ENCODE measurements at regions not wholly inside any gene's neighbourhood (a gene's known extent, or its start where the extent isn't known, plus 50 kb on each side); places are given as distances from the start of the nearest gene placed in this dataset.
A peak's percentile ranks its signal among the peaks of the same experiment; 100 is the strongest.

DNA sequence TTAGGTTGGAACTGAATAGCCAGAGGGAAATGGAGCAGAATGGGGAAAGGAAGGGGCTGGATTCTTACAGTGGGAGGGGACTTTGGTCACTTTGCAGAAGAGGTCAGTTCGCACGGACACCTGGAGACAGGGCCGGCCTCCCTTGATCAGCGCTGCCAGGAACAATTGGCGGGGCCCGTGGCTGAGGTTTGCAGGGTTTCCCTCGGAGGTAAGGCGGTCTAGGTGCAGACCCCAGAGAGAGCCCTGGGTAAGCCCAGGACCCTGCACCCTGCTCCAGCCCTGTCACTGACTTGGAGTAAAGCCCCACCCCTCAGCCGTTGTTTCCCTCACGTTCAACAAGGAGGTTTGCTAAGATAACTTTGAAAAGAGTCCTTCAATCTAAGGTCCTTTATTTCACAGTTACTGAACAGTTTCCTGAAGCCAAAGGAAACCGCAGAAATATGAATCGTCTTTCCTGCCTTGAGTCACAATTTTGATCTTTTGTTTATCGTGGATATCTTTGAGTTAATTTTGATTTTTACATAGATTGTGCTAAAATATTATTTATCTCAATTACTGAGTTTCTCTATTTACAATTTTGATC lies 231.4 kb upstream of the RTL1 start:
- H3K4me1 Mint-ChIP-seq = no peaks in the 10 kb centered on the region
- H3K27ac Mint-ChIP-seq = no peak overlapping the region
- H3K36me3 Mint-ChIP-seq = no peaks in the 10 kb centered on the region
- H3K9me3 Mint-ChIP-seq = no peaks in the 10 kb centered on the region
- H3K4me3 Mint-ChIP-seq = no peak overlapping the region
- DNase-seq (ENCODE audit: low spot score in 2 of 2) (no peak), ATAC-seq (no peak)

DNA sequence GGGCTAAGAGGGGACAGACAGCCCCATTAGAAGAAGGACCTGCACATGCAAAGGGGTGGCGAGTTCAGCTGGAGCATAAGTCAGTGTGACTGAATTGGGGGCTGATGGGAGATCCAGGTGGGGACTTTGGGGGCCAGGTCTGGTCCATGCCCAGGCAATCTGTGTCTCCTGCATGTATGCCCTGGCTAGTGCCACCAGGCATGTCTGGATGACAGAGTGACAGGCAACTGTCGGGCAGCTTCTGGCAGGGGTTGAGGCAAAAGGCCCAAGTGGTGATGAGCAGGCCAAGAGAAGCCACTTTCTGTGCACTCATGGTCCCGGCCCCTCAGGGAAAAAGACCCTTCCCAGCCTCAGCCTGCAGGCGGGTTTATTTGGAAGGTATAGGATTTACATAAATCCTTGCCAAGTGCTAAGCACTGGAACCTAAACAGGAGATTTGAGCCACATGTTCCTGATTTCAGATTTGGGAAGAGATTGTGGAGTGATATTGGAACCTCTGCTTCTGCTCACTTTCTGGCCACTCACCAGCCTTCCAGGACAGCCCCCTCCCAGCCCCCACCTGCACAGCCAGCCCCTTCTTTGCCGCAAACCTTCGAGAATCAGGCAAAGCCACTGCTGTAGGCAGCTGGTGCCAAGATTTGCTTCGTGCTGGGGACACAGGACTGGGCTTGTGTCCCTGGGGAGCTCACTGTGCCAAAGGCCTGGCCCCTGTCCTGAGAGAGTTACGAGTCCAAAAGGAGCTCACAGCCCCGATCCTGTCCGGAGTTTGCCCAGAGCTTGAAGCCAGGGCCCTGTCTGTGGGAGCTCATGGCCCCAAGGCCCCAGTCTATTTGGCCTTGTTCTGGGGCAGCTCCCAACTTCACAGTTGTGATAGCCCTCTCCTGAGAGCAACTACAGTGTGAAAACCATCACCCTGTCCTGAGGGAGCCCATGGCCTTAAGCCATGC lies 232.5 kb upstream of the RTL1 start:
- Mint-ChIP-seq H3K27ac (no peak overlapping the region), H3K36me3 (no peaks in the 10 kb centered on the region), H3K9me3 (no peaks in the 10 kb centered on the region), H3K4me1 (no peaks in the 10 kb centered on the region), H3K4me3 (no peak overlapping the region)
- ATAC-seq (no peak), DNase-seq (ENCODE audit: low spot score in 2 of 2) (no peak)

DNA sequence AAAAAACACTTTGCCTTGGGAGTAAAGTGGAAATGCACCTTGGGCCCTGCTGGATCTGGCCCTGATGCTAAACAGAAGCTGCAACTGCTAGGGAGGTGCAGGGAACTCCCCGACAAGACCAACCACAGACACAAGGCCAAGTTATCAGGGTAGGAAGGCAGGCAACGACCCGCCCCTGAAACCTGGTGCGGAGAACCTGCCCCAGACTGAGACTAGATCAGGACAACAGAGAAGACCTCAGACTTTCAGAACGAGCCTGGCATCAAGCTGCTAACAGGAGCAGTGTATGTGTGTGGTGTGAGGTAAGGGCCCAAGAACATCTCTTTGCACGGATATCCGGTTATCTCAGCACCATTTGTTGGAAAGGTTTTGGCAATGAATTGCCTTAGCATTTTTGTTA lies 233.7 kb upstream of the RTL1 start:
- Mint-ChIP-seq H3K9me3 (peaks cover 5% of the 10 kb centered on the region), H3K4me3 (no peak overlapping the region), H3K36me3 (no peaks in the 10 kb centered on the region), H3K4me1 (no peaks in the 10 kb centered on the region), H3K27ac (no peak overlapping the region)
- DNase-seq (ENCODE audit: low spot score in 2 of 2) (no peak), ATAC-seq (no peak)

DNA sequence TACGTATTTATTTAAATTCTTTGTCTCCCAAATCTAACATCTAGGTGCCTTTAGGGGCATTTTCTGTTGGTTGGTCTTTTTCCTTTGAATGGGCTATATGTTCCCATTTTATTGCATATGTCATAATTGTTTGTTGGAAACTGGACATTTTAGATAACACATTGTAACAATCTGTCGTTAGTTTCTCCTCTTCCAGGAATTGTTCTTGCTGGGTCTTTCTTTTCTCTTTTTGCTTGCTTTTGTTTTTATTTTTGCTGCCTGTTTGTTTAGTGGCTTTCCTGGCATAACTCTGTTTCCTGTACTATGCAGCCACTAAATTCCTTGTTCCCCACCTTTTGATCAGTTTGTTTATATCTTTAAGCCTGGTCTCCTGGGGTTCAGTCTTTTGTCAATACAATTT lies 244.3 kb upstream of the RTL1 start:
- no peak overlapping the region for H3K27ac Mint-ChIP-seq
- no peak overlapping the region for H3K4me3 Mint-ChIP-seq
- ATAC-seq (no peak), DNase-seq (ENCODE audit: low spot score in 2 of 2) (no peak)
- no peaks in the 10 kb centered on the region for H3K36me3 Mint-ChIP-seq
- H3K4me1 Mint-ChIP-seq = no peaks in the 10 kb centered on the region
- peaks cover 12% of the 10 kb centered on the region for H3K9me3 Mint-ChIP-seq

DNA sequence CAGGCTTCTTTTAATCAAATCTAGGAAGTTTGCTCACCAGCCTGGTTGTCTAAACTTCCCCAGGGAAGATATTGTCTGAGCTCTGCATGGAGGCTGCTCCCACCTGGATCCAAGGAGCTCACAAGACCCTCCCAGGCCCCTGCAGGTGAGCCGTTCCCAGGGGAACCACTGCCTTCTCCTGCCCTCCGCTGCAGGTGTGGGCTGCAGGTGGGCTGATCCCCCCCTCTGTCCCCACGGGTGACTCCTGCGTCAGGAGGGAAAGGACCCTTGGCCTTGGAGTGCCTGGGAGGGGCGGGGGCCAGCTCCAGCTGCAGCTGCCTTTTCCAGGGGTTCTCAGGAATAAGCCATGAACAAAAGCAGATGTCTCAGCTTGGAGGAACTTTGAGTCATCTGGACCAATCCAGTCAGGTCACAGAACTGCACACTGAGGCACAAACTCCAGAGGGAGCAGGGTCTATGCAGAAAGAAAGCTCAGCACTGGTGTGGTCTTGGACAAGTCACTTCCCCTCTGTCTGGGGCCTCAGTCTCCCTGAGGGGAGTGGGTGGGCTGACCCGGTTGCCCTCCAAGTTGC lies 246.6 kb upstream of the RTL1 start:
- Mint-ChIP-seq H3K36me3 (no peaks in the 10 kb centered on the region), H3K9me3 (peaks cover 12% of the 10 kb centered on the region), H3K4me3 (no peak overlapping the region), H3K27ac (no peak overlapping the region), H3K4me1 (no peaks in the 10 kb centered on the region)
- ATAC-seq (no peak), DNase-seq (ENCODE audit: low spot score in 2 of 2) (no peak)

DNA sequence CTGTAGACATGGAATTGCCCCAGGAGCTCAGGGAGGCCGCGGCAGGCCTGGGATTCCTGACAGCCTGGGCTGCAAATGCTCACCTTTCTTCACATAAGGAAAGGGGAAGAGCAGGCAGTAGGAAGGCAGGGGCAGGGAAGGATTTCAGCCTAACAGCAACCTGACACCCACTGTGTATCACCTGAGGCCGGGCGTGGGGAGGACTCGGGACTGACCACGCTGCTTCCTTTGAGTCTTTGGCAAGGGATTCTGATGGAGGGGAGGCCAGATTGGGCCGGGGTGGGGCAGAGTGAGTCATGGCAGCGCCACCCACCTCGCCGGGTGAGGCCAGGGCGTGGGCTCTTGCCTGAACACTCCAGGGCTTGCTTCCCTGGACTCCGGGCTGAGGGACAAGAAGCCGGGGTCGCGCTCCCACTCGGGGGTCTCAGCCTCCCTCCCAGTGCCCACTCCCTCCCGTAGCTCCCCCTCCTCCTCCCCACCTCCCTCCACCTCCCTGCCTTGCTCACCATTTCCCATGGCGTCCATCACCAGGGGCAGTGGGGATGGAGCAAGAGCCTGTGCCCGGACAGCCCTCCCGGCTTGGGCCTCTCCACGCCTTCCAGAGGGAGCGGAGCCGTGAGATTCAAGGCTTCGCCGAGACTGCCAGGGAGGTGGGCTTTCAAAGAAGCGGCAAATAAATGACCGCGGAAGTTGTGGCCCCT lies 247.9 kb upstream of the RTL1 start:
- ATAC-seq = peak; percentile 21
- H3K4me1 Mint-ChIP-seq = no peaks in the 10 kb centered on the region
- no peaks in the 10 kb centered on the region for H3K36me3 Mint-ChIP-seq
- H3K27ac Mint-ChIP-seq = no peak overlapping the region
- DNase-seq (ENCODE audit: low spot score in 2 of 2) = no peak
- H3K9me3 Mint-ChIP-seq = peaks cover 8% of the 10 kb centered on the region
- no peak overlapping the region for H3K4me3 Mint-ChIP-seq

DNA sequence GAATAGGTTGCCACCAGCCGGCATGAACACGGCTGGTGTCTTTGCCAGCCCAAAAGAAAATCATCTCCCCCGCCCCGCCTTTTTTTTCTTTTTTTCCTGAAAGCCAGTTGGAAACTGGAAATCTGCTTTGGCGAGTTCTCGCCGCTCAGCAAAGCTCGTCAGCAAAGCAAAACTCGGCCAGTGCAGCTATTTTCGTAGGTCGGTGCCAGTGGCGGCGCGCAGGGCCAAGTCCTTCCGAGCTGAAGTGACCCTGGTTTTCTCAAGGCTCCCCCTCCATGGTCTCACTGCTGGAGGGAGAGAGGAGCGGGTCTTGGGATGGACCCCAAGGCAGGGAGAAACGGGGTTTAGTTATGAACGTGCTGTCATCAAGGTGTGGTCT lies 248.4 kb upstream of the RTL1 start:
- no peak for DNase-seq (ENCODE audit: low spot score in 2 of 2)
- ATAC-seq = no peak
- Mint-ChIP-seq H3K4me3 (no peak overlapping the region), H3K36me3 (no peaks in the 10 kb centered on the region), H3K4me1 (no peaks in the 10 kb centered on the region), H3K9me3 (peaks cover 8% of the 10 kb centered on the region), H3K27ac (no peak overlapping the region)

DNA sequence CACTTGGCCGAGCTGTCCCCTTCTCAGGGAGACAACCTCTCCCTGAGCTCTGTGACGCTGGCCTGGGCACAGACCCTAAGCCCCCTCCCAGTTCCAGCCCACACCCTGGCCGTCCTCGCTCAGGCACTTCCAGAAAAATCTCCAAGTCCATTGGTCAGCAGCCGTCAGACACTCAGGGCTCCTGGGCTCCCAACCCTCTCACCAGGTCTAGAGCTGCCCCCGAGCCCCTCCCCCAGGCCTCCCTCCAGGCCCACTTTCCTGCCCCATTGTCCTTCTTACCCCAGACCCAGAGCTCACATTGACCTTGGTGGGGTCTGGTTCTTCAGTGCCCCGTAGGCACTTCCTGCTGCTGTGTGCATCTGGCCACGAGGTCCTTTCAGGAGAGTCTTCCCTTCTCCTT lies 249.3 kb upstream of the RTL1 start:
- DNase-seq (ENCODE audit: low spot score in 2 of 2) (no peak), ATAC-seq (no peak)
- no peaks in the 10 kb centered on the region for H3K36me3 Mint-ChIP-seq
- no peaks in the 10 kb centered on the region for H3K4me1 Mint-ChIP-seq
- no peak overlapping the region for H3K27ac Mint-ChIP-seq
- H3K4me3 Mint-ChIP-seq = no peak overlapping the region
- peaks cover 4% of the 10 kb centered on the region for H3K9me3 Mint-ChIP-seq

DNA sequence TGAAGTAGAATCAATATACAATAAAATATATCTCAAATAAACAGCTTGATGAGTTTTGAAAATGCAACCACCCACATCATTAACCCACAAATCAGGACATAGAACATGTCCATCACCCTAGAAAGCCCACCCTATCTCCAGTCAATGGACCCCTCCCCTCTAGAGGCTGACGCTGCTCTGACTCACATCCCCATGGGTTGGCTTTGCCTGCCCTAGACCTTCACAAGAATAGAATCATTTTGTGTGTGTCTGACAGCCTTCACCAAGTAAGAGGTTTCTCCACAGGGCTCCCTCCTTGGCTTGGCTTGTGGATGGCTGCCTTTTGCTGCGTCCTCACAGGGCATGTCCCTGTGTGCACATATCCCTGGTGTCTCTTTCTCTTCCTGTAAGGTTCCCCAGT lies 250.2 kb upstream of the RTL1 start:
- no peak for DNase-seq (ENCODE audit: low spot score in 2 of 2)
- Mint-ChIP-seq H3K9me3 (no peaks in the 10 kb centered on the region), H3K4me3 (no peak overlapping the region), H3K4me1 (no peaks in the 10 kb centered on the region), H3K27ac (no peak overlapping the region), H3K36me3 (no peaks in the 10 kb centered on the region)
- ATAC-seq = no peak

DNA sequence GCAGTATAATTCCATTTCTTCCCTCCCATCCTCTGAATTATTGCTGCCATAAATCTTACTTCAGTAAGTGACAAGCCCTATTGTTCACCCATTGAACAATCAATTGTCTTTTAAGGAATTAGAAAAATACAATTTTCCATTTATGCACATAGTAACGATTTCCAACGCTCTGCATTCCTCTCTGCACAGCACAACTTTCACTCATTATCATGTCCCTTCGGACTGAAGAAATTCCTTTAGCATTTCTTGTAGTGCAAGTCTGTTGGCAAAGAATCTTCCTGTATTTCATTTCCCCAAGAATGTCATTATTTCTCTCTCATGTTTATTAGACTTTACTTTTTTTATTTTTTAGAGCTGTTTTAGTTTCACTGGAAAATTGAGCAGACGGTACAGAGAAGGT lies 252.1 kb upstream of the RTL1 start:
- no peaks in the 10 kb centered on the region for H3K36me3 Mint-ChIP-seq
- no peaks in the 10 kb centered on the region for H3K4me1 Mint-ChIP-seq
- no peak for ATAC-seq
- no peaks in the 10 kb centered on the region for H3K9me3 Mint-ChIP-seq
- no peak overlapping the region for H3K27ac Mint-ChIP-seq
- H3K4me3 Mint-ChIP-seq = no peak overlapping the region
- no peak for DNase-seq (ENCODE audit: low spot score in 2 of 2)

DNA sequence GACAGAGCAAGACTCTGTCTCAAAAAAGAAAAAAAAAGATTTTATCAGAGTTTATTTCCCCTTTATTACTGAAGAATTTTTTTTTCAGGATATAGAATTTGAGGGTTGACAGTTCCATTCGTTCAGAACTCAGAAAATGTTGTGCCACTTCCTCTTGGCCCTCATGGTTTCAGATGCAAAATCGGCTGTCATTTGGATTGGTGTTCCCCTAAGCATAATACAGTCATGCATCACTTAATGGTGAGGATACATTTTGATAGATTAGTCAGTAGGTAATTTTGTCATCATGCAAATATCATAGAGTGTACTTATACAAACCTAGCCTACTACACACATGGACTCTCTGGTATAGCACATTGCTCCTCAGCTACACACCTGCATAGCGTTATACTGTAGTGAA lies 263.9 kb upstream of the RTL1 start:
- Mint-ChIP-seq H3K9me3 (peaks cover 14% of the 10 kb centered on the region), H3K4me3 (no peak overlapping the region)

DNA sequence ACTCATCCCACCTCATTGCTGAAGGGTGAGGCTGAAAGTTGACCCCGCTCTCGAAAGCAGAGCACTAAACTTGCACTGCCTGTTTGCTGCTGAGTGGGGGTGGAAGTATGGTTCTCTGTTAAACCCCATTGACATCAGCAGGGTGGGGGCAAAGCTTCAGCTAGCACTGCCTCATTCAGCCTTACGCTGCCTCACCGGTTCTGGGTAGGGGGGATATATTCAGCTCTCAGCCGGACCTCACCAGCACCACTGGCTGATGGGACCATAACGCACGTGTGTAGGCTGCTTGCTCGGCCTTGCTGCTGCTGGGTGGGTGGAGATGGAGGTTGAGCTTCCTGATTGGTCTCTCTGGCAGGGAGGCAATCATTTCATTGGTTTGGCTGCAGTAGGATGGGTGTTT lies 265.7 kb upstream of the RTL1 start:
- H3K27ac Mint-ChIP-seq = no peak overlapping the region
- no peak overlapping the region for H3K4me3 Mint-ChIP-seq
- no peaks in the 10 kb centered on the region for H3K4me1 Mint-ChIP-seq
- peaks cover 14% of the 10 kb centered on the region for H3K9me3 Mint-ChIP-seq
- peak in 1 of 2 donors; percentile 18 for DNase-seq (ENCODE audit: low spot score in 2 of 2)
- no peaks in the 10 kb centered on the region for H3K36me3 Mint-ChIP-seq
- ATAC-seq = no peak

More for the DNA sequence above, 263.9 kb upstream of the RTL1 start:
- ATAC-seq (no peak), DNase-seq (ENCODE audit: low spot score in 2 of 2) (no peak)
- no peaks in the 10 kb centered on the region for H3K36me3 Mint-ChIP-seq
- H3K4me1 Mint-ChIP-seq = no peaks in the 10 kb centered on the region
- H3K27ac Mint-ChIP-seq = no peak overlapping the region

DNA sequence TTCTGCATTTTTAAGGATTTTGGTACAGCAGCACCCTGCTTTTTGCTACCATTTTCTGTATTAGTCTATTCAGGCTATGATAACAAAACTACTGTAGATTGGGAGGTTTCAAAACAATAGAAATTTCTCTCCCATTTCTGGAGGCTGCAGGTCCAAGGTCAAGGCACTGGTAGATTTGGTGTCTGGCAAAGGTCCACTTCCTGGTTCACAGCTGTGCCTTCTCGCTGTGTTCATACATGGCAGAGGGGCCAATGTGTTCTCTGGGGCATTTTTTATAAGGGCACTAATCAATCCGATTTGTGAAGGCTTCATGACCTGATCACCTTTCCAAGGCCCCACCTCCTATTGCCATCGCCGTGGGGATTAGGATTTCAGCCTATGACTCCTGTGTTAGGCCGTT lies 268.1 kb upstream of the RTL1 start:
- Mint-ChIP-seq H3K36me3 (no peaks in the 10 kb centered on the region), H3K4me1 (no peaks in the 10 kb centered on the region), H3K4me3 (no peak overlapping the region), H3K27ac (no peak overlapping the region), H3K9me3 (peaks cover 8% of the 10 kb centered on the region)
- no peak for DNase-seq (ENCODE audit: low spot score in 2 of 2)
- no peak for ATAC-seq

DNA sequence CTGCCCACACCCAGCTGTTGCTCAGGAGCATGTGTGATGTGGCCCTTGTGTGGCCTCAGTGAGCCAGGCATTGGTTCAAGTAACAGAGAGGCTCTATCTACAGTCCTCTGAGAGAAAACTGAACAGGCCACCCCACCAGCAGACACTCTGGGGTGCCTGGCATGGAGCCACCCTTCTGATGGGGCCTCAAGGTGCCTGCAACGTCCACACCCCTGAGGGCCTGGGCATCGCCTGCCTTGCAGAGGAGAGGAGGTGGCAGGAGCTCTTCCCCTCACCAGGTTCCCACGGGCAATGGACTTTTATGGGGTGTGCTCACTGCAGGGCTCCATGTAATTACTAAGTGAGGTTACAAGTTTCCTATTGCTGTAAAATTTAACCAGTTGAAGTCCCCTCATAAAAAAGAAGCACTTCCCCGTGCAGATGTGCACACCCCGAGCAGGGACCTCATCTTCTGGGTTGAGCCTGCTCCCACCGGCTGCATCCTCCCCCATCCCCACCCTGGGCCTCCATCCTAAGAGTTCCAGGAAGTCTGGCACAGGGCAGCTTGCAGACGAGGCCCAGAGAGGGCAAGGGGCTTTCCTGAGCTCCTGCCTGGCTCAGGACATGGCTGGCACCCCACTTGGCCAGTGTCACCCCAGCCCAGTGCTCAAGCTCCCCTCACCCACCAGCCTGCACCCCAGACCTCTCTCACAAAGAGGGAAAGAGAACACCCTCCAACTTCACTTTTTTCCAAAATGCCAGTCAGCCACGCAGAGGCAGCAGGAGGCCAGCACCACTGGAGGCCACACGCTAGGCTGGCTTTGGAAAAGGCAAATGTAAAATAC lies 270.4 kb upstream of the RTL1 start:
- ATAC-seq (no peak), DNase-seq (ENCODE audit: low spot score in 2 of 2) (no peak)
- Mint-ChIP-seq H3K4me1 (no peaks in the 10 kb centered on the region), H3K4me3 (no peak overlapping the region), H3K27ac (no peak overlapping the region), H3K36me3 (no peaks in the 10 kb centered on the region), H3K9me3 (no peaks in the 10 kb centered on the region)

DNA sequence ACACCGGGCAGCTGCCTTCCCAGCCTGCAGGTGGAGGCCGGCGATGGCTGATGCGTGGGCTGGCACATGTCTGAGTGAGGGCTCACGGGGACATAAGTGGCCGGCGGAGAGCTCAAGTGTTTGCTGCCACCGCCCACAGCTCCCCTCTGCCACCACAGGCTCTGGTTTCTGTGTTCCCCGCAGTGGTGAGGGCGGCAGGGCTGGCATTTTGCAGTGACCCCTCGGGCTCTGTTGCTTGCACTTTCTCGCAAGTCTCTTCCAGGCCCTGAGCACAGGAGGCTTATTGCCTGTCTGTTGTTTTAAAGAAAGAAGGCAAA lies 271.0 kb upstream of the RTL1 start:
- no peak overlapping the region for H3K4me3 Mint-ChIP-seq
- DNase-seq (ENCODE audit: low spot score in 2 of 2) (no peak), ATAC-seq (no peak)
- no peaks in the 10 kb centered on the region for H3K4me1 Mint-ChIP-seq
- no peaks in the 10 kb centered on the region for H3K9me3 Mint-ChIP-seq
- H3K36me3 Mint-ChIP-seq = no peaks in the 10 kb centered on the region
- no peak overlapping the region for H3K27ac Mint-ChIP-seq

Data from stimulated activated effector memory CD8-positive, alpha-beta T cell treated with anti-CD3 and anti-CD28 coated beads, Interleukin-12 subunit alpha, Interleukin-12 subunit beta, amount 100 ng/mL, for 72 hours (primary cell).